Ishikawa (cell line): ENCODE measurements at regions not wholly inside any gene's neighbourhood (a gene's known extent, or its start where the extent isn't known, plus 50 kb on each side); places are given as distances from the start of the nearest gene placed in this dataset.

Experiments used
- CEBPB ChIP-seq: IDR thresholded peaks from 2 replicates; pipeline ENCODE4 v1.6.1; 2012
- CREB1 ChIP-seq: IDR thresholded peaks from 2 replicates; pipeline ENCODE4 v1.6.1; 2012; ENCODE audit warnings: low read depth
- EGR1 ChIP-seq: IDR thresholded peaks from 2 replicates; pipeline ENCODE4 v1.6.1; 2012
- EP300 ChIP-seq: IDR thresholded peaks from 2 replicates; pipeline ENCODE4 v1.6.1; 2012; ENCODE audit warnings: borderline replicate concordance
- FOXM1 ChIP-seq: IDR thresholded peaks from 2 replicates; pipeline ENCODE4 v1.6.1; 2012; ENCODE audit warnings: low read depth, borderline replicate concordance
- NFIC ChIP-seq: IDR thresholded peaks from 2 replicates; pipeline ENCODE4 v1.6.1; 2012
- RAD21 ChIP-seq: IDR thresholded peaks from 2 replicates; pipeline ENCODE4 v1.6.1; 2012; ENCODE audit warnings: low read depth
- TAF1 ChIP-seq: IDR thresholded peaks from 2 replicates; pipeline ENCODE4 v1.6.1; 2012; ENCODE audit warnings: low read depth, mild to moderate bottlenecking
- TCF12 ChIP-seq: IDR thresholded peaks from 2 replicates; pipeline ENCODE4 v1.6.1; 2012; ENCODE audit warnings: low read depth
- TEAD4 ChIP-seq: IDR thresholded peaks from 2 replicates; pipeline ENCODE4 v1.6.1; 2012
- YY1 ChIP-seq: IDR thresholded peaks from 2 replicates; pipeline ENCODE4 v1.6.1; 2012; ENCODE audit warnings: low read depth
- ZBTB7A ChIP-seq: IDR thresholded peaks from 2 replicates; pipeline ENCODE4 v1.6.1; 2012; ENCODE audit warnings: low read depth
- TF ChIP-seq, protein P1 (sequence below): IDR thresholded peaks from 2 replicates; pipeline ENCODE4 v1.6.1; 2012
- TF ChIP-seq, protein P2 (sequence below): IDR thresholded peaks from 2 replicates; pipeline ENCODE4 v1.6.1; 2012; ENCODE audit warnings: low read depth, mild to moderate bottlenecking
- TF ChIP-seq, protein P3 (sequence below): IDR thresholded peaks from 2 replicates; pipeline ENCODE4 v1.6.1; 2012

DNA sequence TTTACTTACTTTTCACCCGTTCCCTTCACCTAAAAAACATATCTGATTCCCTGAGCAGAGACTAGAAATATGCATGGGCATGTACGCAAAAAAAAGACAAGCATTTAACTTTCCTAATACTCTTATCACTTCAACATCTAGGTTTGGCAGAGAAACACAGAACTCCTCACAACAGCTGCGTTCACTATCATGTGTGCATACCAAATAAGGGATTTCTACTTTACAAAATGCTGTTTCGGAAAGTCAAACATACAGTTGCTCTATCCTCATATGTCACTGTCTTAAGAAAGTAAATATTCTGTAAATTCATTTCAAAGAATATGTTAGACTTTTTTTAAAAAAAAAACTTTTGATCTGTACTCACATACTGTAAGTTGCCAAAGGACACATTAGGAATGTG, 65.1 kb upstream of the CBLB start:
- no peak for TF ChIP-seq EP300
- no peak for TF ChIP-seq RAD21
- TF ChIP-seq TAF1: no peak
- no peak for TF ChIP-seq ZBTB7A
- TF ChIP-seq, protein P1, sequence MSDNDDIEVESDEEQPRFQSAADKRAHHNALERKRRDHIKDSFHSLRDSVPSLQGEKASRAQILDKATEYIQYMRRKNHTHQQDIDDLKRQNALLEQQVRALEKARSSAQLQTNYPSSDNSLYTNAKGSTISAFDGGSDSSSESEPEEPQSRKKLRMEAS: no peak
- TF ChIP-seq CREB1: no peak
- TF ChIP-seq NFIC: no peak
- TF ChIP-seq, protein P2, sequence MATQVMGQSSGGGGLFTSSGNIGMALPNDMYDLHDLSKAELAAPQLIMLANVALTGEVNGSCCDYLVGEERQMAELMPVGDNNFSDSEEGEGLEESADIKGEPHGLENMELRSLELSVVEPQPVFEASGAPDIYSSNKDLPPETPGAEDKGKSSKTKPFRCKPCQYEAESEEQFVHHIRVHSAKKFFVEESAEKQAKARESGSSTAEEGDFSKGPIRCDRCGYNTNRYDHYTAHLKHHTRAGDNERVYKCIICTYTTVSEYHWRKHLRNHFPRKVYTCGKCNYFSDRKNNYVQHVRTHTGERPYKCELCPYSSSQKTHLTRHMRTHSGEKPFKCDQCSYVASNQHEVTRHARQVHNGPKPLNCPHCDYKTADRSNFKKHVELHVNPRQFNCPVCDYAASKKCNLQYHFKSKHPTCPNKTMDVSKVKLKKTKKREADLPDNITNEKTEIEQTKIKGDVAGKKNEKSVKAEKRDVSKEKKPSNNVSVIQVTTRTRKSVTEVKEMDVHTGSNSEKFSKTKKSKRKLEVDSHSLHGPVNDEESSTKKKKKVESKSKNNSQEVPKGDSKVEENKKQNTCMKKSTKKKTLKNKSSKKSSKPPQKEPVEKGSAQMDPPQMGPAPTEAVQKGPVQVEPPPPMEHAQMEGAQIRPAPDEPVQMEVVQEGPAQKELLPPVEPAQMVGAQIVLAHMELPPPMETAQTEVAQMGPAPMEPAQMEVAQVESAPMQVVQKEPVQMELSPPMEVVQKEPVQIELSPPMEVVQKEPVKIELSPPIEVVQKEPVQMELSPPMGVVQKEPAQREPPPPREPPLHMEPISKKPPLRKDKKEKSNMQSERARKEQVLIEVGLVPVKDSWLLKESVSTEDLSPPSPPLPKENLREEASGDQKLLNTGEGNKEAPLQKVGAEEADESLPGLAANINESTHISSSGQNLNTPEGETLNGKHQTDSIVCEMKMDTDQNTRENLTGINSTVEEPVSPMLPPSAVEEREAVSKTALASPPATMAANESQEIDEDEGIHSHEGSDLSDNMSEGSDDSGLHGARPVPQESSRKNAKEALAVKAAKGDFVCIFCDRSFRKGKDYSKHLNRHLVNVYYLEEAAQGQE: no peak
- no peak for TF ChIP-seq YY1
- no peak for TF ChIP-seq CEBPB
- TF ChIP-seq, protein P3, sequence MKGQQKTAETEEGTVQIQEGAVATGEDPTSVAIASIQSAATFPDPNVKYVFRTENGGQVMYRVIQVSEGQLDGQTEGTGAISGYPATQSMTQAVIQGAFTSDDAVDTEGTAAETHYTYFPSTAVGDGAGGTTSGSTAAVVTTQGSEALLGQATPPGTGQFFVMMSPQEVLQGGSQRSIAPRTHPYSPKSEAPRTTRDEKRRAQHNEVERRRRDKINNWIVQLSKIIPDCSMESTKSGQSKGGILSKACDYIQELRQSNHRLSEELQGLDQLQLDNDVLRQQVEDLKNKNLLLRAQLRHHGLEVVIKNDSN: no peak
- TF ChIP-seq FOXM1: no peak
- no peak for TF ChIP-seq TCF12
- TF ChIP-seq EGR1: no peak
- no peak for TF ChIP-seq TEAD4

- TF ChIP-seq FOXM1: no peak
- TF ChIP-seq EP300: no peak
- TF ChIP-seq NFIC: no peak
- TF ChIP-seq EGR1: no peak
- TF ChIP-seq TAF1: no peak
- TF ChIP-seq CEBPB: no peak
- no peak for TF ChIP-seq RAD21
- TF ChIP-seq, protein P3: no peak
- no peak for TF ChIP-seq YY1
- no peak for TF ChIP-seq TEAD4
These were observed 69.3 kb upstream of the CBLB start for GRCh38 chr3:105938101-105938500.

DNA sequence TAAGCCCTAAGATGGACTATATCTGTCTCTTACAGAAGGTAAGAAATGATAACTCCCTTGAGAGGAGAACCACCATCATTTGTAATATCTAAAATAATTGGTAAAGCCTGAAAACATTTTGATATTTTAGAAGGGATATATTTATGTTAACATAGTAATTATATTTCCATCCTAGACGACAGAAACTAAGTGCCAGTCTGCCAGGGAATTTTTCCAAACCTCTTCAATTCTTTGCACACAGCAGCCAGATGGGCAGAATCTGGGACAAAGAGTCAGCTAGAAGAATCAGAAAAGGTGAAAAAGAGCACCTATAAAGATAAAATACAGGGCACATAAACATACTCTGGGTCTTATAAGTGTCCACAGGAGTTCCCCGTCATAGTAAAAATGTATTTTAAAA, 70.0 kb upstream of the CBLB start:
- no peak for TF ChIP-seq EGR1
- no peak for TF ChIP-seq TAF1
- TF ChIP-seq FOXM1: no peak

- no peak for TF ChIP-seq RAD21
- TF ChIP-seq, protein P1: no peak
- no peak for TF ChIP-seq CREB1
- no peak for TF ChIP-seq TCF12
- no peak for TF ChIP-seq TEAD4
- no peak for TF ChIP-seq FOXM1
- TF ChIP-seq YY1: no peak
- no peak for TF ChIP-seq EGR1
- TF ChIP-seq TAF1: no peak
- TF ChIP-seq ZBTB7A: no peak
- TF ChIP-seq, protein P2: no peak
- TF ChIP-seq EP300: no peak
- TF ChIP-seq CEBPB: no peak
These were observed 75.5 kb upstream of the CBLB start for GRCh38 chr3:105944276-105944675.

- no peak for TF ChIP-seq CREB1
- no peak for TF ChIP-seq ZBTB7A
- no peak for TF ChIP-seq TCF12
- no peak for TF ChIP-seq RAD21
These were observed 75.9 kb upstream of the CBLB start for GRCh38 chr3:105944721-105945120.

GRCh38 chr3:105948101-105948500, 79.3 kb upstream of the CBLB start:
- TF ChIP-seq, protein P1: no peak
- no peak for TF ChIP-seq TAF1
- no peak for TF ChIP-seq FOXM1
- TF ChIP-seq TCF12: no peak
- TF ChIP-seq RAD21: no peak
- TF ChIP-seq CREB1: no peak
